ENCODE measurements at regions not wholly inside any gene's neighbourhood (a gene's known extent, or its start where the extent isn't known, plus 50 kb on each side); places are given as distances from the start of the nearest gene placed in this dataset.

- TF ChIP-seq POLR2A (IDR thresholded peaks at IDR 0.05) (no peak), CTCF (IDR thresholded peaks at IDR 0.05 in 4 of 5, conservative IDR thresholded peaks at IDR 0.05 in 1 of 5) (no peak)
These were observed 80.0 kb upstream of the FAM136A start for GRCh38 chr2:70381821-70382220.

Data from gastrocnemius medialis (tissue), 4 donors.